ENCODE measurements at regions not wholly inside any gene's neighbourhood (a gene's known extent, or its start where the extent isn't known, plus 50 kb on each side); places are given as distances from the start of the nearest gene placed in this dataset.

GRCh38 chr9:88754452-88754851 is 219.5 kb downstream of the NXNL2 start:
- Histone ChIP-seq H3K27me3 (ENCODE audit: control insufficient read depth in 1 of 2, insufficient read depth in 2 of 2, low read length in 2 of 2) (peaks cover 3% of the 10 kb centered on the region in 2 experiments; a peak in 2 of 5 replicates), H3K27ac (ENCODE audit: extremely low read length, insufficient read depth, low read length) (no peak overlapping the region), H3K9ac (ENCODE audit: insufficient read depth, low read depth, low read length) (no peak overlapping the region), H3K4me1 (ENCODE audit: insufficient read depth, low read length) (no peaks in the 10 kb centered on the region), H3K9me3 (ENCODE audit: low read length) (no peaks in the 10 kb centered on the region), H4K20me1 (ENCODE audit: insufficient read depth, low read length) (no peaks in the 10 kb centered on the region), H3K79me2 (ENCODE audit: insufficient read depth, low read length) (no peaks in the 10 kb centered on the region), H3K36me3 (replicated peaks in 1 of 2; ENCODE audit: control insufficient read depth in 1 of 2, insufficient read depth in 2 of 2, low read length in 2 of 2) (no peaks in the 10 kb centered on the region), H3K4me2 (ENCODE audit: low read depth, low read length) (no peak overlapping the region), H3K4me3 (replicated peaks in 1 of 3; ENCODE audit: insufficient read depth in 1 of 3, low read depth in 2 of 3, low read length in 3 of 3) (no peak overlapping the region), H2AFZ (ENCODE audit: low read length) (no peak overlapping the region)
- TF ChIP-seq ZNF329 (CRISPR knock-in tag; IDR thresholded peaks at IDR 0.05; ENCODE audit: low read depth) (no peak), TFAP4 (IDR thresholded peaks at IDR 0.05; ENCODE audit: borderline replicate concordance, low read depth) (no peak), ZNF574 (CRISPR knock-in tag; IDR thresholded peaks at IDR 0.05) (no peak), FIP1L1 (IDR thresholded peaks at IDR 0.05; ENCODE audit: borderline replicate concordance, insufficient read depth, low read depth, low read length) (no peak), ZMYM3 (CRISPR knock-in tag; IDR thresholded peaks at IDR 0.05) (no peak), SMAD3 (CRISPR knock-in tag; IDR thresholded peaks at IDR 0.05) (no peak), NR3C1 (CRISPR knock-in tag; IDR thresholded peaks at IDR 0.05) (no peak), GZF1 (CRISPR knock-in tag; IDR thresholded peaks at IDR 0.05) (no peak), ZNF704 (CRISPR knock-in tag; IDR thresholded peaks at IDR 0.05; ENCODE audit: borderline replicate concordance) (no peak), GATA4 (IDR thresholded peaks at IDR 0.05; ENCODE audit: borderline replicate concordance, low read depth) (no peak), SIX4 (CRISPR knock-in tag; IDR thresholded peaks at IDR 0.05) (no peak), TBP (CRISPR knock-in tag; IDR thresholded peaks at IDR 0.05) (no peak), SNAI1 (CRISPR knock-in tag; IDR thresholded peaks at IDR 0.05; ENCODE audit: borderline replicate concordance) (no peak)
- POLR2A ChIA-PET: no interaction called here
- DNase-seq (ENCODE audit: low spot score) (no peak), FAIRE-seq (no peak), ATAC-seq (no peak)
- in situ Hi-C loops (cut with HindIII; ENCODE audit: extremely low pct_ligation_motif_present, low pct_unique_long_range_greater_than_20kb) (no loop called here), intact Hi-C loops (cut with micrococcal nuclease; ENCODE audit: unreplicated experiment) (no loop called here)
- CTCF ChIA-PET (ENCODE audit: low intra/inter-chr PET ratio, low total read pairs): no interaction called here
- no TSS peak for BruUV-seq (replicated peaks)
- 45% methylated on average over 13 of the region's 13 CpGs for WGBS (ENCODE audit: low lambda C conversion rate)
